ENCODE measurements at regions not wholly inside any gene's neighbourhood (a gene's known extent, or its start where the extent isn't known, plus 50 kb on each side); places are given as distances from the start of the nearest gene placed in this dataset.
"Not testable (repeated sequence)": the region's sequence is repeated elsewhere in the genome, so short reads cannot be mapped to it uniquely, and the experiment has no call there.

DNA sequence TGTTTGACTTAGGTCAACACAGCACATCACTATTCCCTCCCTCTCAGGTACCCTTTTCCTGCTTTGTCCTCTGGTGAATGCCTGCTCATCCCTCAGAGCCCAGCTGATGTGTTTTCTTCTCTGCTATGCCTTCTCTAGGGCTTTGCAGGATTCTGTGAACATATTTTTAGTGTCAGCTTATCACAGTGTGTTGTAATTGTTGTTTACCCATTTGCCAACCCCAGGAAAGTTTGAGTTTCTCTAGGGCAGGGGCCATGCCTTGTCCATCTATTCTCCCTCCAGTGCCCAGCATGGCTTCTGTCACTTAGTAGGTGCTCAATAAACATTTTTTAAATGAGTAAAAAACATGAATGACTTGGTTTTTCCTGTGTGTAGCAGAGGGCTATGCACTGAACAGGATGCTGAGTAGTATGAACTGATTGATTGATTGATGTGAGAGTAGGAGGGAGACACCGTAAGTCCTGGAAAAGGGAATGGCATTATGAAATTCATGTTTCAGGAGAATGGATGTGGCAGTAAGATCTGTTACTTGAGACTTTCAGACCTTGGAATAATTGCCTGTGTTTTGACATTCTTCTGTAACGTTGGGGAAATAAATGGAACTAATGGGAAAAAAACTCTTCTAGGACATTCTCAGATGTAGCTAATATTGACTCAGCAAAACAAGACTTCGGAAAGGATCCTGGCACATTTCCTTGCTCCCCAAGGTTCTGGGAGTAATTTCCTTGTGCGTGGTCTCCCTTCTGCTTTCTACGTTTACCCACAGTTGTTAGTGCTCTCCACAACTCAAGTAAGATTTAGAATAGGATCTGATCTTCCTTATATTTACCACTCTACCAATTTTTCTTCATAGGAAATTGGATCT is 267.3 kb upstream of the TBL1XR1 start:
- DNase-seq: no peak

DNA sequence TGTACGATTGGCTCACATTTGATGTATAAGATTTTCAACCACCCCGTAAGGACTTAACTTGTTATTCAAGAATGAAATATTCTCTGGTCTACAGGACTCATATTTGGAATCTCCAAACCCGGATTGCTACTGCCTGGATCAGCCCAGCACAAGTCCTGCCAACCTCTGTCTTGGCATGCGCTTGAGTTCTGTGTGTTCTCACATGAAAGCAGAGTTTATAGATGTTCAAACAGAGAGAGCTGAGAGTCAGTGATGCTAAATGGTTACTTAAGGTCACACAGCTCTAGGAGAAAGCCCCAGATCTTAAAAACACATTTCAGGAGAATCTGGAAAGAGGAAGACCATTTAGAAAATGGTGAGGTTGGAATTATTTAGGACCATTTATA is 268.0 kb upstream of the TBL1XR1 start:
- no peak for DNase-seq

DNA sequence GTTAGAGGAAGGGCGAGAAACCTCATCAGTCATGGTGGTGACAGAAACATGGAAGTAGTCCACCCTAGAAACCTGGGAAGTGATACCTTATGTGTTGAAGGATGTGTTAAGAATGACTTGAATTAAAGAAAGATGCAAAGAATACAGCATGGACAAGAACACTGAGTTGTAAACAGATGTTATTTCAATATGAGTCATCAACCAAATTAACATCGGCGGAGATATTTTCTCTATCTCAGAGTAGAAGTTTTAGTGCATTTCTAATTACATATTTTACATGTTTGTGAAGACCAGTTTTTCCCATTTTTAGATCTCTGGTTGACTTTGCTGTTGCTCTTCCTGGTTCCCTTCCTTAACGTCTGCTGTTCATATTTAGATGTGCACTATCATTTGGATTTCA is 268.8 kb upstream of the TBL1XR1 start:
- no peak for DNase-seq

DNA sequence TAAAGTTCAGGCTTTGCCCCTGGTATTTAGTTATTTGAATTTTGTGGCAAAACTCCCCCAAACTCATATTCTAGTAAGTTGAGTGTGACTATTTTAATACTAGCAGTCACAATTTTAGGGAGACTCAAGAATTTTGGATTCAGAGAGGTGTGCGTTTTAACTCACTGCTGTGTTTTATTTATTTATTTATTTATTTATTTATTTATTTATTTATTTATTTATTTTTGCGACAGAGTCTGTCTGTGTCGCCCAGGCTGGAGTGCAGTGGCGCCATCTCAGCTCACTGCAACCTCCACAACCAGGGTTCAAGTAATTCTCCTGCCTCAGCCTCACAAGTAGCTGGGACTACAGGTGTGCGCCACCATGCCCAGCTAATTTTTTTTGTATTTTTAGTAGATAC is 269.3 kb upstream of the TBL1XR1 start:
- DNase-seq: not testable (repeated sequence)

DNA sequence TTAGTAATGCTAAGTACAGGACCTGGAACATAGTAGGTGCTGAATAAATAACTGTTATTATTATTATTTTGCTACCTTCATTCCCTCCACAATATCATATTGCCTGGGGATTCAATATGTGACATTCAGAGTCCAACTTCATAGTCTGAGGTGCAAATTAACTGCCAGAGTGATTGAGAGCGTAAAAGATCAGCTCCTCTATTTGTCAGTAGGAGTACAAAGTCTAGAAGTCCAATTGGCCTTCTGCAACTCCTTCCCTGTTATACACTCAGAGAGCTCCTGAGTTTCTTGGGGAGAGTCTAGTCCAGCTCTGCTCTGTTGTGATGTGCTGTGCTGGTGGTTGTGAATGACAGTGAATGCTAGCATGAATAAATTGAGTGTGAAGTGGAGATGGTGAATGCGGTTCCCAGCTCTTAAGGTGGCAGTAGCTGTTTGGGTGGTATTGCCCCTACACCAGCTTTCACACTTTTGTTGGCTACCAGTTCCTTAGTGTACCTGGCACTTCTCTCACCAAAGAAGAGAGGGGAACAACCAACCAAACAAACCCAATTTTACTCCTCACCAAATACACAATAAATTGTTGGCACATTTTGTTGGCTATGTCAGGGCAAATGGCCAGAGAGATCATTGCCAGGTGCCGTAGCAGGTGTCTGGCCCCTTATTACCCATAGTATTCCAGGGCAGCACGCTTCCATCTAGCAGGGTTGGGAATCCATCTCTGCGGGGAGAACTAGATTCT is 270.1 kb upstream of the TBL1XR1 start:
- DNase-seq: no peak

DNA sequence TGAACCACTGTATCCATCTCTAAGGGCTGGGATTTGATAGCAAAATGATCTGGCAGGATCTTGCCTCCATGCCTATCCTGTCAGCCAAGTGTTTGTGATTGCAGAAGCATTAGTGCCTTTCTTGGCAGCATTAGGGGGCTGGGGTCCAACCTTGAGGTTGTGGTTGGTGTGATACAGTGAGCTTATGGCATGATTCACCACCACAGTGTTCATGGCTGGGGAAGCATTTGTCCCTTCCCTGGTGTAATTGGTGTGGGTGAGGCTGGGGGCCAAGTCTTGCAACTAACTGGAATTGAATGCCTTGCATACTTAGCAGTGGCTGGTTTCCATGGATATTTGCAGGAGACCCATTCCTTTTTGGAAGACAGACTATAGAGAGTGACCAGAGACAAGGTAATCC is 271.0 kb upstream of the TBL1XR1 start:
- DNase-seq: no peak

DNA sequence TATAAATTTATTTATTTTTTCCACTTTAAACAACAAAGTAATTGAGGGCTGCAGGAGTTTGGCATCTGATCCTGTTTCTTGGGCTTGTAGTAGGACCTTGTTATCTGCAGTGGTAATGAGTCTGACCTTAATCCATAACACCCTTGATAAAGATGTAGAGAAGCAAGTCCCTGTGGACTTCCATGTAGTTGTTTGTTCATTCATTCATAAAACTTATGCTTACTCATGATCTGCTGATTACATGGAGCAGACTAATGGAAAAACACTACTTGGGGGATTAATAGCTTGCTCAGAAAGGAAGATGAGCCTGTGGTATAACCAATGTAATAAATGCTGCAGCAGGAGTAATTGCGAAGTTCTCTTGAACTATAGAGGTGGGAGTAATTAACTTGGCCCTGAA is 271.5 kb upstream of the TBL1XR1 start:
- no peak for DNase-seq

DNA sequence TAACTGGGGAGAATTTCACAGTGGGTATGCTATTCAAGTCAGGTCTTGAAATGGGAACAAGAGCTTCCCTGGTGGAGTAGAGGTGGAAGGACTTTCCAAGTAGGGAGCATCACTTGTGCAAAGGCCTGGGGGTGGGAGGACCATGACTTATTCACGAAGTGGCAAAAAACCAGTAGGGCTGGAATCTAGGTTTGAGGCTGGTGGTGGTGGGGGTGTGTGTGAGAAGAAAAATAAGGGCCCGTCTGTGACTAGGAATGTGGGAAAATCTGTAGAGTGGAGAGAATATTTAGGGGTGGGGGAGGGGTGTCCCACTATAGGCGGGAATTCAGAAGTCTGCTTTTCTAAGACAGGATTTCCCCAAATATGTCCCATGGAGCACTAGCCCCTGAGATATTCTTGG is 271.9 kb upstream of the TBL1XR1 start:
- no peak for DNase-seq

DNA sequence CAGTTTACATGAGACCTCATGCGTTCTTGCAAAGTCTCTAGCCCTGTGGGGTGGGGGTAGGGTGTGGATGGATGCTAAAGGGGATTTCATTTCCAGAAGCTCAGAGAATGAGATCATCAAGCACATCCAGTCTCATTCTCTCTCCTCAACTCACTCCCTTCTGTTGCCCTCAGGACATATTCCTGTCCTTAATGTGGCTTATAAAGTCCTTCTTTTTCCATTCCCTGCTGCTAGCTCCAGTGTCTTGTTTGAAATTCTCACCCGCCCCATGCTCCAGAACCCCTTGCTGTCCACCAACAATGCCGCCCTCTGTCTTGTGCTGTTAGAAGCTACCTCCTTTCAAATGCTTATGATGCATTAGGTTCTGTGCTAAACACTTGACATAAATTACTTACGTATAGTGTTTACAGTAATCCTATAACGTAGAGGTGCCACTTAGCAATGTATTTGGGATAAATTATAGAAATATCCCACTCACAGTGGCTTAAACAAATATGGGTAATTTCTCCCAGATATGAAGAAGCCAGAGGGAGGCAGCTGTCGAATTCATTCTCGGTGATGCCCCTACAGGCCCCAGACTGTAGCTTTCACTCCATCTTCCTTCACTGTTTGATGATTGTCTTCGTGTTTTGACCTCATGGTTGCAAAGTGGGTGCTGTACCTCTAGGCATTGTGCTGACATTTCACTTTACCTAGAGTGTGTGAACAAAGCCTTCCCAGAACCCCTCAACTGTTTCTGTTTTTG is 273.1 kb upstream of the TBL1XR1 start:
- no peak for DNase-seq

DNA sequence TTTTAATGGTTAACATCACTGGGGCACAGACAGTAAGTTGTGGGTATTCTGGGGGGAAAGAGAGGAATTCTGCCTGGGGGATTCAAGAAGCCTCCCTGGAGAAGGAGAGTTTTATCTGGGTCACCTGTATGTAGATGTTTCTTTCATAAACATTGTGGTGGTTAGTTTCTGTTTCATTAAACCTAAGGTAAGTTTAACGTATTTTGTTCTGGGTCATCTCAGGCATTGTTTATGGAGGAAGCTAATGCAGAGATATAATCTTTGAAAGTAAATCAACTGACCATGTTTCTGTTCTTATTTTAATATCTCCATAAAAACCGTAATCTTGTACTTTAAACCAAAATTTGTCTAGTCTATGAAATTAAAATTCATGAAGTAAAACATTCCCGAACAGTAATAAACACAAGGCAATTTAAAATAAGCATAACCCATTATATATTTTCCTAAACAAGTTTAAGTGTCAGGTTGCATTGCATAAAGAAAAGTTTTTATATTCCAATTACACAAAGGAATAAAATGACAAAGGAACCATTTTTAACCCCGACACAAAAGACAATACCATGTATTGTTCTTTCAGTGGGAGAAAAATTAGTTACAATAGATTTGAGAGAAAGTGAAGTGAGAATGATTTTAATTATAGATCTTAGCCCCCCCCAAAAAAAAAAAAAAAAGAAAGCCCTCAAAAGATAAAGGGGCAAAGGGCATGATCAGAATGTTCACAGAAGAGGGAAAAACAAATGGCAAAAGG is 274.6 kb upstream of the TBL1XR1 start:
- no peak for DNase-seq

DNA sequence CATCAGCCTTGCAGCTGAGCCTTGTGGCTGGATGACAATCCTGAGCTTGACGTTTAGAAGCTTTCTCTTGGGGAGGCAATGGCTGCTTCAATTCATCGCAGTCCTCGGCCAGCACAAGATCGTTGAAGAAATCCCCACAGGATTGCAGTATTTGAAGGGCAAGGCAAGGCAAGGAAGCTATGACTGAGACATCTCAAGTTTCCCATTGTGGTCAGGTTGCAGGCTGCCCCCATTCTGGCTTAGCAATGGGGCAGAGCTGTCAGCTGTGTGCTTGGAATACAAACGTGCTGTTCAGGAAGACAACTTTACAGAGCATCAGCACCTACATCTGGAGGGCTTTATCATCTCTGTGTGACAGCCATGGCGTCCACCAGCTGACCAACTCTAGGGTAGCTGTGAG is 275.9 kb upstream of the TBL1XR1 start:
- DNase-seq: no peak

DNA sequence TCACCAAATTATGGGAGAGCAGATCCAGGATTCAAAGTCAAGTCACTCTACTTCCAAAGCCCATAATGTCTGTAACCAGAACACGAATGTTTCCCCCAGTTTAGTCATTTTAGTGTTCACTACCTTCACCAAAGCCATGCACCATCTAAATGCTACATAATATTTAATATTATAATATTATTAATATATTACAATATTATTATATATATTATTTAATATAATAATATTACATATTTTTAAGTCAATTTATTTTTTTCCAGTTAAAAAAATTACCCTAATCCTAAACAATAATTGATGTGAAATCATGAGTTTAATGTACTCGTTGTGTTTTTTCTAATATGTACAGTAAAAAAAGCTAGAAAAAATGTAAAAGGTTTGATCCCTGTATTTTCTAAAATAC is 276.6 kb upstream of the TBL1XR1 start:
- DNase-seq: no peak

DNA sequence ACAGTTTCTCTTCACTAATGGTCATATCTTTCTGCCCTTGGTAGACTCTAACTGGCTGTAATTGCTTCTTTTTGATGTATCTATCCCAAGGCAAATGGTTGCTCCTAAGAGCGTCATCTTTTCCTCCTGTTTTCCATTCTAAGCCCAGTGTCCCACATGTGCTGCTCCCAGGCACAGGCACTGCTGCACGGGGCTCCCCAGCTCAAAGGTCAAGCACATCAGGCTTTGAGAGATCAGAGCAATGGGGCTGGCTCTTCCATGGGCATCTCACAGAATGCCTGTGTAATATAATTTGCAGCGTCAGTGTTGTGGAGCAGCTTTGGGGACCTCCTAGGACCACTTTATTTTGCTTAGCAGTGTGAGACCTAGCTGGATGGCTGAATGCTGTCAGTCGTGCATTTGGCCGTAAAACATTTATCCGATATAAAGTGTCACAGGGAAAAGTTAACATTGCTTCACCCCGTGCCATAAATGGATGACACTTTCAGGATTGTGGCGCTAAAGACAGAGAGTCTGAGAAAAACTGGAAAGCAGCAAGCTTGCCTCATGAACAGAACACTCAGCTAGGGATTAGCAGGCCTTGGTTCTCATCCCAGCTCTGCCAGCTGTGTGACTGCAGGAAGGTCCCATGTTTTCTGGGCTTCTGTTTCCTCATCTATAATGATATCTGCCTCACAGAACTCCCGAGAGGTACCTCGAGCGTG is 277.5 kb upstream of the TBL1XR1 start:
- DNase-seq: no peak

DNA sequence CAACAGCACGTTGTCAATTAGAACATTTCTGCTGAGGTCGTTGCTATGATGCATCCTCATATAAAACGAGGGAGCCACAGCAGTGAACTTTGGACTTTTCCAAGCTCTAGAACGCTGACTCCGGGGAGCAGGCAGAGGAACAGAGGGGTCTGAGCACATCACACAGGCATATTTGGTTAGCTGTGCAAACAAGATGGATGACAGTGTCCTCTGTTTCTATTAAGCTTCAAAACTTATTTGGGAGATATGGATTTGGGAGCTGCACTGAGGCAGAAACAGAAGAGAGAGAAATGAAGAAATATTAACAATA is 278.0 kb upstream of the TBL1XR1 start:
- DNase-seq: no peak

DNA sequence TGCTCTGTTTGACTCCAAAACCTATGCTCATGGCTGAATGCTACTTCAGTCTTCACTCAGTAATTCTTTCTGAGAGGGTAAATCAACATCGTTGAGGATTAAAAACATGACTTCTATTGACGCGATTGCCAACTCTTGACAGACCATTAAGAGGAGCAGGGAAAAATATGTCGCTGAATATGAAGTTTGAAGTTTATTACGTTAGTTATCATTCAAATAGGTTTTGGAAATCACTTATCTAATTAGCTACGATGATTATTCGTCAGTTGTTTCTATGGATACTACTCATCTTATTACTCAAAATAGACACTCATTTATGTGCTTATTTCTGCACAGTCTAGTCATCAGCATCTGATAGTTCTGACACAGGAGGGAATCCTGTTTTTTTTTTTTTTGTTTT is 279.2 kb upstream of the TBL1XR1 start:
- DNase-seq: no peak

DNA sequence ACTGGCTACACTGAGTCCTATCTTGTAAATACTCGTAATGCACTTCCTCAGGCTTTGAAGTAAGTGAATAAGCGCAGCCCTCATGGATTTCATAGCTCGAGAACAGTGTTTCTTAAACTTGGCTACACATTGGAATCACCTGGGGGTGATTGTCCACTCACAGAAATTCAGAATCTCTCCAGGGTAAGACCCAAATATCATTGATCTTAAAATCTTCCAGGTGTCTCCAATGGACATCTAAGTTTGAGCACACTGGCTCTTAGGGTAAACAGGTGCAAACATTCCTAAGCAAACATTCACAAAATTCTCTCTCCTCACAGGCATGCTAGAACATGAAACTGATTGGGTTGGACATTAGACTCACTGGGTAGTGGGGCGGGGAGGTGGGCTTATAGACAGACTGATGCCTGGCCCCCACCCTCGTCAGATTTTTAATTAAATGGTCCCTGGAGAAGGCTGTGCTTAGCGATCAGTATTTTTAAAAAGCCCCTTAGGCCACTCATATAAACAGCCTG is 279.7 kb upstream of the TBL1XR1 start:
- DNase-seq: no peak

DNA sequence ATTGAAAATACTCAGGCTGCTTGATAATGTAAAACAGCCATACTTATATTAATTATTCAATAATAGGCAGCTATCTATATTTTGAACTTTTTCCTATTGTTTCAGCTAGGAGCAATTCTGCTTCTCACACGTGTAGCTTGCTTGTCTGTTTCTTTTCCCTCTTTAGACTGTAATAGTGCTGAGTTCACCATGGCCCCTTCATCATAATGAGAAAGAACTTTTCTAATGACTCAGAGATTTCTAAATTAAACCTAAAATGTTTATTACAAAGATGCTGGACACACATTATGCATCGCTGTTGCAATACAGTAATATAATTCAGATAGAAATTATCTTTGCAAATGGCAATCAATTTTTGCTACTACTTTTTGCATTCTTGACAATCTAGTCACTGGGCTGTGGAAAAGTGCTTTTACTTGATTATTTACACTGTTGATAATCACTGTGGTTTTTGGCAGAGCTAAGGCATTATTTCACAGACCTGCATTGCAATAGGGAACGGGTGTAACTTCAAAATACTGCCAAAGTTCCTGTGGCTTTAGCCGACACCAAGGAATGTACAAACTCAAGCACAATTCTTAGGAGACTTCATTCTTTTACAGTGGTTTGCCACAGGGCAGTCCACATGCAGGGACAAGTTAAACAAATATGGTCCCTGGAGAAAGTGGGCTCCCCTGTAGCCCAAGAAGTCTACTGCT is 281.0 kb upstream of the TBL1XR1 start:
- no peak for DNase-seq

DNA sequence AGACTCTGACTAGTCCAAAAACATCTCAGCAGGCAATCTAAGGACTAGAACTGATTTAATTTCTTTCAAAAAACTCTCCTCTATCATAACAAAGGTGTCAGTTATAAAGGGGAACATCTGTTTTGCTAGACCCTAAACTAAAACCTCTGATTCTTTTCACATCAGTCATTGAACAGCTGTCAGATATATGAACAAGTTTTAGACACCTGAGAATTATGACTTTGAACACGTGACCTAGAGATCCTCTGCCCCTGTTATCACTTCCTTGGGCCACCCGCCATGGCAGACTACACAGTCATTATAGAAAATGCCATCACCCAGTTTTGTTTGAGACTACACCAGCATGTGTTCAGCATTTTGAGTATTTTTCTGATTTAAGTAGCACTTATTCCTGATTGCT is 282.3 kb upstream of the TBL1XR1 start:
- no peak for DNase-seq

DNA sequence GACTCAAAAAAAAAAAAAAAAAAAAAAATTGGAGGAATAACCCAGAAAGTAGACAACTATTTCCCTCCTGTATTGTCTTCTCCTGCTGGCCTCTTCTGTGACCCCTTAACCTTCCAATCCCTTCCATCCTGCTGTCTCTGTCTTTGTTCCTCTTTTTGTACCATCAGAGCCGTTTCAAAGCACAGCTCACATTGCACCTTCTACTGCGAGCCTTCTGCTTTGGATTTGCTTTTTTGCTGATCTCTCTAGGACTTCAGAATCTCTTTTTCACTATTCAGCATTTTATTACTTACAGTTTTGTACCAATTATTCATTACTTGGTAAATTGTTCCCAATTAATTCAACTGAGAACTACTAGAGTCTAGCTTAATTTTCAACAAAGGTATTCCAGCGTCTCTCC is 284.0 kb upstream of the TBL1XR1 start:
- DNase-seq: no peak

DNA sequence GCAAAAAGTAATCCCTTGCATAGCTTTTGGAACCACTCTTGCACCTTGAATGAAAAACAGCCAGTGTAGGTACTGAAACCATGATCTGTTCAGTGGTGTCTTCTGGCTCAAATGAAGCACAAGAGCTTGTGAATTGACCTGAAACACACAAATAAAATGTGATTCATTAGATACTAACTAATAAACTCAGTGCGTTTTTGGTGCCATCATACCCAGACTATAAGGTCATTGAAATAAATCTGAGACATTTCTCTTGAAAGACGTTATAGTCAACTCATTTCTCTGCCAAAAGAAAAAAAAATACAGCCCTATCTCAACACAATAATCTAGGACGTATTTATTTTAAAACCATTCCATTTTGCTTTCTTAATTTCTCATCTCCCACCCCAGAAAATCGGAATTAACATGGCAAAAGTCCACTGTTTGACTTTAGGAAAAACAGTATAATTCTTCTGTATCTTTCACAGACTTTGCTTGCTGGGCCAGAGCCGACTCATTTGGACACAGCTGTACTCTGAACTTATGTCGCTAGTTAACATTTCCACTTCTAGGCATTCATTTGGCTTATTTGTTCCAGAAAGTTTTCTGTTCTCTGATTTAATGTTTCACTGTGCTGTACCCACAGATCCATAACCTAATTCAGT is 284.9 kb upstream of the TBL1XR1 start:
- DNase-seq: no peak
